ENCODE measurements at regions not wholly inside any gene's neighbourhood (a gene's known extent, or its start where the extent isn't known, plus 50 kb on each side); places are given as distances from the start of the nearest gene placed in this dataset.

DNA sequence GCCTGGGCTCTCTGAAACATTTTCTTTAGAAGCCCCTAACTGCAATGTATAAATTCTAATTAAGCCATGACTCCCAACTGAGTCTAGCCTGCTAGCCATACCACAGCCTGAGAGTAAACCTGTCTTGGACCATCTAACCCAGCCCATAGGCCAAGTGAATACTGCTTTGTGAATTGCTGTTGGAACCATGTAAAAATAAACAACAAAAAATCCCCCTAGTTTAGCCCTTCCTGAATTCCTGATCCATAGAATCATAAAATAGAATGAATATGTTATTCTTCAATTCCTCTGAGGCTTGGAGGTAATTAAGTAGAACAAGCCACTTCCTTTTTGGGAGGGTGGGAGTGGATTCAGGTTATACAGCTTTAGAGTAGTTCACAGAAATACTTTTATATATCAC is 1496.4 kb downstream of the MRPL39 start:
- intact Hi-C loops (cut with DNase I, micrococcal nuclease), result no loop called here
- DNase-seq (no peak), ATAC-seq (no peak)
- H3K36me3 ChIP-seq (ENCODE audit: low read depth), result no peaks in the 10 kb centered on the region
- H3K9me3 ChIP-seq, result peaks cover 28% of the 10 kb centered on the region
- H3K4me3 ChIP-seq, result no peak overlapping the region
- no peak for TF ChIP-seq CTCF (IDR thresholded peaks at IDR 0.05)
- H3K4me1 ChIP-seq (ENCODE audit: low read depth), result no peaks in the 10 kb centered on the region

GRCh38 chr21:24097181-24097580 is 1510.1 kb downstream of the MRPL39 start:
- H3K4me1 ChIP-seq (ENCODE audit: low read depth), result no peaks in the 10 kb centered on the region
- no peak for TF ChIP-seq CTCF (IDR thresholded peaks at IDR 0.05)
- no peaks in the 10 kb centered on the region for H3K36me3 ChIP-seq (ENCODE audit: low read depth)
- peaks cover 60% of the 10 kb centered on the region for H3K9me3 ChIP-seq
- no peak overlapping the region for H3K4me3 ChIP-seq
- no peak for DNase-seq
- no peak for ATAC-seq
- intact Hi-C loops (cut with DNase I, micrococcal nuclease), result no loop called here

DNA sequence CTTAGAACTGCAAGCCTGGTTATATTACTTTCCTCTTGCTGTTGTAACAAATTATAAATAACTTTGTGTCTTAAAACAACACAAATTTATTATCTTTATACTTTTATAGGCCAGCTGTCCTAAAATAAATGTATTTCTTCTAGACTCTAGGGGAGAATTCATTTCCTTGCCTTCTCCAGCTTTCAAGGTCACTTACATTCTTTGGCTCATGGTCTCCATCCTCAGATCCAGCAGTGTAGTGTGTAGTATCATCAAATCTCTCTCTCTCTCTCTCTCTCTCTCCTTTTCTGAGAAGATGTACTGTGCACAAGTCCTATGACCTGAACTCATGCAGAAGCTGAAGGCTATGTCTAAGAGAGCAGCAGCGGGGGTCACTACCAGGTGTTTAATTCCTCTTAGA is 1510.6 kb downstream of the MRPL39 start:
- DNase-seq, result no peak
- no peak for ATAC-seq

DNA sequence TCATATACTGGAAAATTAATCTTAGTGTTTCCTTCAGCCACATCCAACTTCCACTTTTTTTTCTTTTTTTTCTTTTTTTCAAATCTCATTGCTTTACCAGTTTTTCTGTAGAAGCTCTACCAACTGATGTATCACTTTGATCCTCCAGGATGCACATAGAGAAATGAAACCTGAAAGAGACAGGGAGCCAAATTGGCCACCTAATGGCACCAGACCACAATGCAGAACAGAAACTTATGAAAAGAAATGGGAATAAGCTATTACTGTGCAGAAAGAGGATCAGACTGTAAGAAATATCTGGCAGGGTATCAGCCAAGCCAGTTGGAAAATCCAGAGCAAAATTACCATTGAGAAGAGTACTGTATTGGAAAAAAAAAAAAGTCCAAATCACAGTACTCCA is 1514.2 kb downstream of the MRPL39 start:
- intact Hi-C loops (cut with DNase I, micrococcal nuclease), result no loop called here
- Histone ChIP-seq H3K4me1 (ENCODE audit: low read depth) (no peaks in the 10 kb centered on the region), H3K9me3 (peaks cover 47% of the 10 kb centered on the region), H3K4me3 (no peak overlapping the region), H3K36me3 (ENCODE audit: low read depth) (no peaks in the 10 kb centered on the region)
- no peak for TF ChIP-seq CTCF (IDR thresholded peaks at IDR 0.05)
- ATAC-seq, result no peak
- no peak for DNase-seq

More for the DNA sequence above, 1510.6 kb downstream of the MRPL39 start:
- Histone ChIP-seq H3K4me3 (no peak overlapping the region), H3K9me3 (peaks cover 58% of the 10 kb centered on the region), H3K4me1 (ENCODE audit: low read depth) (no peaks in the 10 kb centered on the region), H3K36me3 (ENCODE audit: low read depth) (no peaks in the 10 kb centered on the region)
- no peak for TF ChIP-seq CTCF (IDR thresholded peaks at IDR 0.05)
- intact Hi-C loops (cut with DNase I, micrococcal nuclease), result no loop called here

DNA sequence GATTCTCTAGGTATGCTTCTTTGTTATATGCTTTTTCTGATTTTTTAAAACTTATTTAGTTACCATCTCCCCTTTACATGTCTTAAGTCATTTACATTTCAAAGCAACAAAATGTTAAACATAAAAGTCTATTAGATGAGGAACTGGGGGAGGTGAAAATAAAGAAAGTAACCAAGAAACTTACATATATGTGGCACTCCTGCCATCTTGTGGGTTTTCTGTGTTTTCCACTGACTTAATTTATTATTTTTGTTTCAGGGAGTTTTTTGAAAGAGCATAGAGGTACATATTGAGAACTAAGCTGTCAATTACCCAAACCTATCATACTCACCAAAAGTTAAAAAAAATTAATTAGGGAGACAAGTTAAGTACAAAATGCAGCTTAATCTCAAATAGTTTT is 1531.1 kb downstream of the MRPL39 start:
- Histone ChIP-seq H3K9me3 (peaks cover 43% of the 10 kb centered on the region), H3K4me3 (no peak overlapping the region), H3K4me1 (ENCODE audit: low read depth) (no peaks in the 10 kb centered on the region), H3K36me3 (ENCODE audit: low read depth) (no peaks in the 10 kb centered on the region)
- no peak for DNase-seq
- no peak for ATAC-seq
- no peak for TF ChIP-seq CTCF (IDR thresholded peaks at IDR 0.05)
- intact Hi-C loops (cut with DNase I, micrococcal nuclease), result no loop called here

DNA sequence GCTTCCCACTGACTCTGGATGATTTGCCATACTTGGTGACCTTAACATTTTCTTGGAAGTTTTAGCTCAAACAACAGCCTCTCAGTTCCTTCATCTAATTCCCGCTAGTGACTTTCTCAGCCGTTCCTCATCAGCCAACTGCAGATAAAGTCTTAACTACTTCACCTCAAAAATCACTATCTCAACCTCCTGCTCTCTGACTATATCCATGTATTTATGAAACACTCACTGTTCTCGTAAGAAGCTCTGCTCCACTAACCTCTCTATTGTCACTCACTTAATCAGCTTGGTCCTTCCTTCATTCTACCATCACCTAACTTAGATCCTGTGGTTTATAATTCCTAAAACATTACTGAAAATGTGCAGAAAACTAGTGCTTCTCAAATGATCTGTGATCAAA is 1551.6 kb downstream of the MRPL39 start:
- ATAC-seq, result no peak
- no peak for TF ChIP-seq CTCF (IDR thresholded peaks at IDR 0.05)
- H3K9me3 ChIP-seq, result peaks cover 42% of the 10 kb centered on the region
- no peaks in the 10 kb centered on the region for H3K4me1 ChIP-seq (ENCODE audit: low read depth)
- H3K36me3 ChIP-seq (ENCODE audit: low read depth), result no peaks in the 10 kb centered on the region
- no peak for DNase-seq
- intact Hi-C loops (cut with DNase I, micrococcal nuclease), result no loop called here
- H3K4me3 ChIP-seq, result no peak overlapping the region

Measured in mucosa of descending colon (tissue), 3 donors.